HFFc6 (cell line): ENCODE measurements at regions not wholly inside any gene's neighbourhood (a gene's known extent, or its start where the extent isn't known, plus 50 kb on each side); places are given as distances from the start of the nearest gene placed in this dataset.
"Not testable (repeated sequence)": the region's sequence is repeated elsewhere in the genome, so short reads cannot be mapped to it uniquely, and the experiment has no call there.

Experiments used
- DNase-seq: peaks from one replicate; pipeline ENCODE4 v3.0.0-alpha.2; 2018
- H3K27ac Mint-ChIP-seq: 2 replicates; pipeline ENCODE4 v1.8.0; 2020; ENCODE audit warnings: mild to moderate bottlenecking, mixed read lengths
- H3K27me3 Mint-ChIP-seq: 2 replicates; pipeline ENCODE4 v1.8.0; 2021; ENCODE audit warnings: mild to moderate bottlenecking, moderate library complexity, mixed read lengths; ENCODE audit not compliant: insufficient read depth
- H3K36me3 Mint-ChIP-seq: 2 replicates; pipeline ENCODE4 v1.8.0; 2021; ENCODE audit warnings: low read depth, mixed read lengths
- H3K4me1 Mint-ChIP-seq: 2 replicates; pipeline ENCODE4 v1.8.0; 2020; ENCODE audit warnings: low read depth, mixed read lengths
- H3K4me3 Mint-ChIP-seq: 2 replicates; pipeline ENCODE4 v1.8.0; 2020; ENCODE audit warnings: mild to moderate bottlenecking, moderate library complexity, mixed read lengths
- H3K9me3 Mint-ChIP-seq: 2 replicates; pipeline ENCODE4 v1.8.0; 2020; ENCODE audit warnings: mild to moderate bottlenecking, mixed read lengths
- CTCF ChIP-seq: fragments of 200-600 bp; sonication (generic); IDR thresholded peaks from 2 replicates; pipeline ENCODE4 v1.5.0; 2021; ENCODE audit warnings: antibody characterized with exemption, mild to moderate bottlenecking

- no peak for TF ChIP-seq CTCF
- Mint-ChIP-seq H3K9me3 (no peaks in the 10 kb centered on the region), H3K4me3 (no peak overlapping the region), H3K4me1 (peaks cover 13% of the 10 kb centered on the region), H3K27ac (no peak overlapping the region), H3K36me3 (0 out of 2 replicates have a peak, but pooled peaks cover 5% of the 10 kb centered on the region), H3K27me3 (no peaks in the 10 kb centered on the region; the same call in 1 of the 2 replicates)
- DNase-seq: peak; percentile 51
Measured at GRCh38 chr6:21931641-21932335, 338.2 kb downstream of the SOX4 start.

DNA sequence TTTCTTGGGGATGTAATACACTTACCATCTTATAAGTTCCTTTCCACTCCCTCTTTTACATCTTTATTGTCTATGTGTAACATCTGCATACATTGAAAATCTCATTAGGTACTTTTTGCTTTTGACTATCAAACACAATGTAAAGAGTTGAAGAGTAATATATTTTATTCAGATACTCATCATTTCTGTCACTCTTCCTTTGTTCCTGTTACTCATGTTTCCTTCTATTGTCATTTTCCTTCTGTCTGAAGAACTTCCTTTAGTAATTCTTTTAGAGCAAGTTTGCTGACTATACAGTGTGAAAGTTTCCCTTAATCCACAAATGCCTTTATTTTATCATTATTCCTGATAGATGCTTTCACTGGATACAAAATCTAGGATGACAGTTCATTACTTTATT, 339.8 kb downstream of the SOX4 start:
- TF ChIP-seq CTCF: no peak
- H3K9me3 Mint-ChIP-seq: no peaks in the 10 kb centered on the region
- H3K4me3 Mint-ChIP-seq: no peak overlapping the region
- no peaks in the 10 kb centered on the region; the same call in 1 of the 2 replicates for H3K27me3 Mint-ChIP-seq
- peaks cover 13% of the 10 kb centered on the region for H3K4me1 Mint-ChIP-seq
- 0 out of 2 replicates have a peak, but pooled peaks cover 5% of the 10 kb centered on the region for H3K36me3 Mint-ChIP-seq
- no peak overlapping the region for H3K27ac Mint-ChIP-seq
- DNase-seq: no peak

DNA sequence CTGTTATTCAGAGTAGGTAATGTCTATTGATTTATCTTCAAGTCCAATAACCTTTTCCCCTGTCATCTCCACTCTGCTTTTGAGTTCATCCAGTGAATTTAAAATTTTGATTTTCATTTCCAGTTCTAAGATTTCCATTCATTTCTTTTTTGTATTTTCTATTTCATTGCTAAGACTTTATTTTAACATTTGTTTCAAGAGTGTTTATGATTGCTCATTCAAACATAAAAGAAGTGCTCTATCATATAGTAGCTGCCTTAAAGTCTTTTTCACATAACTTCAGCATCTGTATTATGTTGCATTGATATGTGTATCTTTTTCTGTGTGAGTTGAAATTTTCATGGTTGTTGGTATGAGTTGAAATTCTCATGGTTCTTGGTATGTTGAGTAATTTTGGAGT, 341.6 kb downstream of the SOX4 start:
- no peaks in the 10 kb centered on the region for H3K9me3 Mint-ChIP-seq
- TF ChIP-seq CTCF: no peak
- H3K4me1 Mint-ChIP-seq: peaks cover 13% of the 10 kb centered on the region

GRCh38 chr6:21935561-21936028, 342.0 kb downstream of the SOX4 start:
- peaks cover 13% of the 10 kb centered on the region for H3K4me1 Mint-ChIP-seq
- H3K9me3 Mint-ChIP-seq: no peaks in the 10 kb centered on the region
- H3K27me3 Mint-ChIP-seq: no peaks in the 10 kb centered on the region
- no peak overlapping the region for H3K4me3 Mint-ChIP-seq
- 0 out of 2 replicates have a peak, but pooled peaks cover 5% of the 10 kb centered on the region for H3K36me3 Mint-ChIP-seq
- DNase-seq: peak; percentile 53
- no peak overlapping the region for H3K27ac Mint-ChIP-seq
- TF ChIP-seq CTCF: peak; percentile 87

More for the DNA sequence above, 341.6 kb downstream of the SOX4 start:
- H3K4me3 Mint-ChIP-seq: no peak overlapping the region
- 0 out of 2 replicates have a peak, but pooled peaks cover 5% of the 10 kb centered on the region for H3K36me3 Mint-ChIP-seq
- no peak for DNase-seq
- H3K27me3 Mint-ChIP-seq: no peaks in the 10 kb centered on the region
- no peak overlapping the region for H3K27ac Mint-ChIP-seq

DNA sequence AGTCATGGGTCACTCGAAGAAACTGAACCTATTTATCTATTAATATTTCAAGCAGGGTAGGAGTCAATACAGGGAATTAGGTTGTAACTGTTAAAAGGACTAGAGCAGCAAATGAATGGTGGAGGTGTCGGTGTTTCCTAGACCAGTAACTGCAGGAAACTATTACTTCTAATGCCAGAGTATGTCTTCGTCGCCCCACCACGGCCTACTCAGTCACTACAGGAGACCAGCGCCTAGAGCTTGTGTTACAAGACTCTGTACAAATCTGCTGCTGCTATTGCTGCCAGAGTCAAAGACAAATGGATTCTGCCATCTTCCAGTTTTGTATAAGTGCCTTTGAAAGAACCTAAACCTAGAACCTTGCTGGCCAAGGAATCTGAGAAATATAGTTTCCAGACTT, 343.9 kb downstream of the SOX4 start:
- TF ChIP-seq CTCF: no peak
- no peaks in the 10 kb centered on the region for H3K9me3 Mint-ChIP-seq
- DNase-seq: no peak
- H3K36me3 Mint-ChIP-seq: 0 out of 2 replicates have a peak, but pooled peaks cover 5% of the 10 kb centered on the region
- H3K4me3 Mint-ChIP-seq: no peak overlapping the region
- H3K4me1 Mint-ChIP-seq: peaks cover 23% of the 10 kb centered on the region
- H3K27ac Mint-ChIP-seq: no peak overlapping the region
- no peaks in the 10 kb centered on the region for H3K27me3 Mint-ChIP-seq

DNA sequence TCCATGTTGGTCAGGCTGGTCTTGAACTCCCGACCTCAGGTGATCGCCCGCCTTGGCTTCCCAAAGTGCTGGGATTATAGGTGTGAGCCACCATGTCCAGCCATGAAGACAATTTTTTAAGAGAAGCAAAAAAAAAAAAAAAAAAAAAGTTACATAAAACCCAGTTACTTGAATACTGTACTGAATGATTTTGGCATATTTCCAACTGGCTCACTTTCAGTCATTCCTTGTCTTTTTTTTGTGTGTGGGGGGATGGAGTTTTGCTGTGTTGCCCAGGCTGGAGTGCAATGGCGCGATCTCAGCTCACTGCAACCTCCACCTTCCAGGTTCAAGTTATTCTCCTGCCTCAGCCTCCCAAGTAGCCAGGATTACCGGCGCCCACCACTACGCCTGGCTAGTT, 345.5 kb downstream of the SOX4 start:
- H3K9me3 Mint-ChIP-seq, H3K4me3 Mint-ChIP-seq, H3K27me3 Mint-ChIP-seq, H3K36me3 Mint-ChIP-seq, H3K27ac Mint-ChIP-seq, DNase-seq: not testable (repeated sequence)
- H3K4me1 Mint-ChIP-seq: peaks cover 33% of the 10 kb centered on the region
